Esophagus muscularis mucosa (tissue), 4 donors: ENCODE measurements at regions not wholly inside any gene's neighbourhood (a gene's known extent, or its start where the extent isn't known, plus 50 kb on each side); places are given as distances from the start of the nearest gene placed in this dataset.

Experiments
- DNase-seq: peaks from one replicate; pipeline ENCODE4 v3.0.0-alpha.2; 2017; ENCODE audit errors: extremely low spot score
- H3K27ac ChIP-seq, 4 donors: fragments of 200-600 bp; sonication (generic); replicated peaks in 1 of 4; 1 replicate in 3 of 4; 2 replicates in 1 of 4; pipeline ENCODE4 v1.5.1; 2016 to 2019; ENCODE audit warnings: mild to moderate bottlenecking in 1 of 4
- H3K27me3 ChIP-seq, 4 donors: fragments of 200-600 bp; sonication (generic); one replicate each; pipeline versions ENCODE4 v1.5.1 to v1.6.0; 2016 to 2019
- H3K36me3 ChIP-seq, 4 donors: fragments of 200-600 bp; sonication (generic); one replicate each; pipeline ENCODE4 v1.5.1; 2016 to 2019
- H3K4me1 ChIP-seq, 4 donors: fragments of 200-600 bp; sonication (generic); one replicate each; pipeline ENCODE4 v1.5.1; 2016 to 2019
- H3K4me3 ChIP-seq, 4 donors: fragments of 200-600 bp; sonication (generic); 1 replicate in 2 of 4; 2 replicates in 2 of 4; pipeline ENCODE4 v1.5.1; 2016 to 2019; ENCODE audit warnings: mild to moderate bottlenecking in 4 of 4, moderate library complexity in 1 of 4
- H3K9me3 ChIP-seq, 4 donors: fragments of 200-600 bp; sonication (generic); 1 replicate in 3 of 4; 2 replicates in 1 of 4; pipeline ENCODE4 v1.5.1; 2016 to 2019
- EP300 ChIP-seq: sonication (generic); formaldehyde crosslinking; IDR thresholded peaks from one replicate; pipeline ENCODE4 v1.6.1; 2017; ENCODE audit warnings: antibody characterized with exemption
- POLR2A ChIP-seq: fragments of 450-650 bp; IDR thresholded peaks from one replicate; pipeline ENCODE4 v1.6.1; 2017; ENCODE audit warnings: antibody characterized with exemption, moderate library complexity, mild to moderate bottlenecking, low read depth
- POLR2AphosphoS5 ChIP-seq, 2 donors: sonication (generic); formaldehyde crosslinking; IDR thresholded peaks; one replicate each; pipeline ENCODE4 v1.6.1; 2017; ENCODE audit warnings: antibody characterized with exemption in 2 of 2
- WGBS: methylation state at CpG from one replicate; pipeline ENCODE4 v1.1.5; 2018; 5-methylcytosine and 5-hydroxymethylcytosine counted together
- intact Hi-C: fragments of 100-400 bp; cut with DNase I; formaldehyde crosslinking; loops from one replicate; pipeline ENCODE4 v1.15.1; 2023
- TF ChIP-seq, protein P1 (sequence below), 3 experiments: fragments of 200-600 bp in 2 of 3; fragments of 450-650 bp in 1 of 3; sonication (generic) in 2 of 3; IDR thresholded peaks; one replicate each; pipeline ENCODE4 v1.5.1; 2017 to 2019; ENCODE audit warnings: antibody characterized with exemption in 3 of 3, mild to moderate bottlenecking in 2 of 3, moderate library complexity in 1 of 3

DNA sequence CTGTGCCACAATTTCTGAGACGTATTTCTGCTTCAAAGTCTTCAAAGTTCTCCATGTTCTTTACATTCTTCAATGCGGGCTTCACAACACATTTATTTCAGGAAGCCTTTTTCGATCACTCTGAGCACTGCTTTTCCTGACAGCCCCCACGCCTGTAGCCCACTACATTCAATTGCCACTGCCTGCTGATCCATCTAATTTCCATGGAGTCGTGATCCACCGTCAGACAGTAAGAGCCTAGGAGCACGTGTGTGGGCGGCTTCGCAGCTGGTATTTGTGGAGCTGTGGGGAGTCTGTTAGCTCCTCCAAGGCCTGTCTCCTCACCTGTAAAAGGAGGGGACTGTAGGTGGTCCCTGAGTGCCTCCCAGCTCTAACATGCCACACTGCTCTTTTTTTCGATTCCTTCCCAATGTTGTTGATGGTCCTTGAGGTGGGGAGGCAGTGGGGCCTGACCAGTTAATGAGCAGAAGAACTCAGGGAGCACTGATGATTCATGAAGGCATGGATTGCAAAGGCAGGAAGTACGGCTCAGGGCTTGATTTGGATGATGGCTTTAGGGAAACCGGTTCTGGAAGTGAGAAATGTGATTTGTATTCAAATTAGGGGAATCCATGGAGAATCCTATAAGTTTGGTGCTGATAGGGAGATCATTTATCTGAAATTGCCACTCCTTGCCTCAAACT, 401.1 kb upstream of the PODXL start:
- Histone ChIP-seq H3K27ac (no peak overlapping the region), H3K4me1 (peaks cover 0 to 17% (median 14%) of the 10 kb centered on the region in 4 donors), H3K9me3 (no peaks in the 10 kb centered on the region), H3K27me3 (no peaks in the 10 kb centered on the region), H3K36me3 (no peaks in the 10 kb centered on the region), H3K4me3 (no peak overlapping the region)
- intact Hi-C loops = no loop called here
- WGBS = 85% methylated on average over 12 of the region's 12 CpGs
- DNase-seq = no peak
- no peak for TF ChIP-seq POLR2AphosphoS5 (IDR thresholded peaks at IDR 0.05)

- WGBS = 95% methylated on average over 1 of the region's 1 CpG
- Histone ChIP-seq H3K4me1 (peaks cover 0 to 17% (median 14%) of the 10 kb centered on the region in 4 donors), H3K27me3 (no peaks in the 10 kb centered on the region), H3K9me3 (no peaks in the 10 kb centered on the region), H3K27ac (no peak overlapping the region), H3K4me3 (no peak overlapping the region), H3K36me3 (no peaks in the 10 kb centered on the region)
- TF ChIP-seq, protein P1, sequence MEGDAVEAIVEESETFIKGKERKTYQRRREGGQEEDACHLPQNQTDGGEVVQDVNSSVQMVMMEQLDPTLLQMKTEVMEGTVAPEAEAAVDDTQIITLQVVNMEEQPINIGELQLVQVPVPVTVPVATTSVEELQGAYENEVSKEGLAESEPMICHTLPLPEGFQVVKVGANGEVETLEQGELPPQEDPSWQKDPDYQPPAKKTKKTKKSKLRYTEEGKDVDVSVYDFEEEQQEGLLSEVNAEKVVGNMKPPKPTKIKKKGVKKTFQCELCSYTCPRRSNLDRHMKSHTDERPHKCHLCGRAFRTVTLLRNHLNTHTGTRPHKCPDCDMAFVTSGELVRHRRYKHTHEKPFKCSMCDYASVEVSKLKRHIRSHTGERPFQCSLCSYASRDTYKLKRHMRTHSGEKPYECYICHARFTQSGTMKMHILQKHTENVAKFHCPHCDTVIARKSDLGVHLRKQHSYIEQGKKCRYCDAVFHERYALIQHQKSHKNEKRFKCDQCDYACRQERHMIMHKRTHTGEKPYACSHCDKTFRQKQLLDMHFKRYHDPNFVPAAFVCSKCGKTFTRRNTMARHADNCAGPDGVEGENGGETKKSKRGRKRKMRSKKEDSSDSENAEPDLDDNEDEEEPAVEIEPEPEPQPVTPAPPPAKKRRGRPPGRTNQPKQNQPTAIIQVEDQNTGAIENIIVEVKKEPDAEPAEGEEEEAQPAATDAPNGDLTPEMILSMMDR (IDR thresholded peaks at IDR 0.05) = no peak
- TF ChIP-seq EP300 (no peak), POLR2A (no peak), POLR2AphosphoS5 (IDR thresholded peaks at IDR 0.05) (no peak)
- no peak for DNase-seq
- intact Hi-C loops = no loop called here
These were observed 400.4 kb upstream of the PODXL start for GRCh38 chr7:131956864-131957263.

DNA sequence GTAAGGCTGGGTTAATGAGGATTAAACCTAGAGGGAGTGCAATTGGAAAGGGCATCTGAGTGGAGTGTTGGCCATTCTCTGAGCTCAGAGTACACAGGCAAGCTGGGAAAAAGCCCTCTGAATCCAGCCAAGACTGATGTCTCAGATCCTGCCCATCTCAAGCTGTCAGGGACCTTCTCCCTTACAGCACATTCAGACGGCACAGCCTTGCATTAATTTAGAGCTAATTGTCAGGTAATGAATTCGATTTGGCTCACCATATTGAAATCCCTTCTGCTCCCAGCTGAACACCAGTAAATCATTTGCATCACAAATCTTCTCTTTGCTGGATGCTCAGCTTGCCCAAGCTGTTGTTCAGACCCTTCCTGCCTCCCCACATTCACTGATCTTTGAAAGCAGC, 399.3 kb upstream of the PODXL start:
- Histone ChIP-seq H3K9me3 (peaks cover 0 to 9% (median 5%) of the 10 kb centered on the region in 4 donors), H3K27me3 (no peaks in the 10 kb centered on the region), H3K4me1 (peaks cover 0 to 21% (median 16%) of the 10 kb centered on the region in 4 donors), H3K4me3 (no peak overlapping the region), H3K36me3 (no peaks in the 10 kb centered on the region), H3K27ac (no peak overlapping the region)
- TF ChIP-seq, protein P1 (IDR thresholded peaks at IDR 0.05) = no peak
- TF ChIP-seq EP300 (no peak), POLR2AphosphoS5 (IDR thresholded peaks at IDR 0.05) (no peak), POLR2A (no peak)
- DNase-seq = no peak
- WGBS = 82% methylated on average over 2 of the region's 2 CpGs
- intact Hi-C loops = no loop called here

DNA sequence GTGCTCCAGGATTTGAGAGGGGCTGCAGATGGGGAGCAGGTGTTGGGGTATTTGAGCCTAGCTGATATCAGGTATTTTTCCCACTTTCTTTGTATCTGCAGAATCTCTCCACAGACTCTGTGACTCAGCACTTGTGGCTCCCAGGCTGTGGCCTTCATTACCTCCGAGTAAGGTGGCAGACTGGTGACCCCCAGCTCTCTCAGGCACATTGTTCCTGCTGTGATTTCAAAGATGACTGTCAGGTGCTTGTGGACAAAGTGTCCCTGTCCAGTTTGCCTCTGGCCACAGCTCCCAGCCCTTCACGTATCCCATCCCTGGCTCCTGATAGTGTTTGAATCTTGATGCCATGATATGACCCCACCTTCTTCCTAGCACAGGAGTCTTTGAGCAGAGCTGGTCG, 396.8 kb upstream of the PODXL start:
- 80% methylated on average over 3 of the region's 3 CpGs for WGBS
- peaks cover 0 to 9% (median 5%) of the 10 kb centered on the region in 4 donors for H3K9me3 ChIP-seq
- H3K27ac ChIP-seq = peak overlapping the region in 1 of 4 donors; percentile 23
- peaks cover 12 to 46% (median 41%) of the 10 kb centered on the region in 4 donors for H3K4me1 ChIP-seq
- no peak overlapping the region for H3K4me3 ChIP-seq
- intact Hi-C loops = no loop called here
- TF ChIP-seq, protein P1 (IDR thresholded peaks at IDR 0.05) = no peak
- TF ChIP-seq POLR2A (no peak), POLR2AphosphoS5 (IDR thresholded peaks at IDR 0.05) (no peak), EP300 (no peak)
- H3K27me3 ChIP-seq = no peaks in the 10 kb centered on the region
- H3K36me3 ChIP-seq = no peaks in the 10 kb centered on the region
- no peak for DNase-seq

- Histone ChIP-seq H3K4me3 (no peak overlapping the region), H3K27ac (no peak overlapping the region), H3K27me3 (no peaks in the 10 kb centered on the region), H3K9me3 (peaks cover 0 to 9% (median 5%) of the 10 kb centered on the region in 4 donors), H3K36me3 (no peaks in the 10 kb centered on the region), H3K4me1 (peaks cover 12 to 54% (median 48%) of the 10 kb centered on the region in 4 donors)
- intact Hi-C loops = no loop called here
- 89% methylated on average over 8 of the region's 8 CpGs for WGBS
- TF ChIP-seq POLR2AphosphoS5 (IDR thresholded peaks at IDR 0.05) = no peak
- no peak for DNase-seq
These were observed 395.9 kb upstream of the PODXL start for GRCh38 chr7:131952365-131952764.

DNA sequence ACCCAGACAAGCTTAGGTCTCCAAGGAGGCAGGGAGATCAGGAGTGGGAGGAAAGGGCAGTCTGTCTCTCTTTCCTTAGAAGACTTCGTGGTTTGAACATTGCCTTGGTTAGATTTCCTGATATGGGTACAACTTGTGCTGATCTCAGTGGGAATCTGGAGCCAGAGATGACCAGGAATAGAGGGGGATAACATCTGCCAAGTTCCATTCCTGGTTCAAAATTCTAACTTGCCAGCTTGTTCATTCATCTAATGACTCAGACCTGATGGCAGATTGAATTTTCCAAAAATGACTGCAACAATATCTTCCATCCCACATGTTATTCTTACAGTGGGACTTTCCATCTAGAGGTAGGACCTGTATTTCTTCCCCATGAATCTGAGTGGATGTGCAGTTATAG, 394.3 kb upstream of the PODXL start:
- WGBS = 25% methylated on average over 1 of the region's 1 CpG
- Histone ChIP-seq H3K9me3 (peaks cover 0 to 9% (median 5%) of the 10 kb centered on the region in 4 donors), H3K4me1 (peaks cover 12 to 58% (median 54%) of the 10 kb centered on the region in 4 donors), H3K4me3 (no peak overlapping the region), H3K36me3 (no peaks in the 10 kb centered on the region), H3K27ac (peak overlapping the region; percentile 20 to 72 (median 57)), H3K27me3 (no peaks in the 10 kb centered on the region)
- intact Hi-C loops = no loop called here
- TF ChIP-seq POLR2A = no peak
- TF ChIP-seq POLR2AphosphoS5 (IDR thresholded peaks at IDR 0.05) = peak in 1 of 2 donors; percentile 18
- DNase-seq = no peak
